ENCODE measurements at regions not wholly inside any gene's neighbourhood (a gene's known extent, or its start where the extent isn't known, plus 50 kb on each side); places are given as distances from the start of the nearest gene placed in this dataset.

GRCh38 chr16:85334718-85335583 lies 222.7 kb upstream of the CIBAR2 start (continued):
- no peak for TF ChIP-seq SNAPC4 (CRISPR knock-in tag; IDR thresholded peaks at IDR 0.05)
- TF ChIP-seq, protein P1, sequence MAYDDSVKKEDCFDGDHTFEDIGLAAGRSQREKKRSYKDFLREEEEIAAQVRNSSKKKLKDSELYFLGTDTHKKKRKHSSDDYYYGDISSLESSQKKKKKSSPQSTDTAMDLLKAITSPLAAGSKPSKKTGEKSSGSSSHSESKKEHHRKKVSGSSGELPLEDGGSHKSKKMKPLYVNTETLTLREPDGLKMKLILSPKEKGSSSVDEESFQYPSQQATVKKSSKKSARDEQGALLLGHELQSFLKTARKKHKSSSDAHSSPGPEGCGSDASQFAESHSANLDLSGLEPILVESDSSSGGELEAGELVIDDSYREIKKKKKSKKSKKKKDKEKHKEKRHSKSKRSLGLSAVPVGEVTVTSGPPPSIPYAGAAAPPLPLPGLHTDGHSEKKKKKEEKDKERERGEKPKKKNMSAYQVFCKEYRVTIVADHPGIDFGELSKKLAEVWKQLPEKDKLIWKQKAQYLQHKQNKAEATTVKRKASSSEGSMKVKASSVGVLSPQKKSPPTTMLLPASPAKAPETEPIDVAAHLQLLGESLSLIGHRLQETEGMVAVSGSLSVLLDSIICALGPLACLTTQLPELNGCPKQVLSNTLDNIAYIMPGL (CRISPR knock-in tag; IDR thresholded peaks at IDR 0.05; ENCODE audit: borderline replicate concordance in 1 of 2, low read depth in 1 of 2): no peak
- TF ChIP-seq ZNF333 (CRISPR knock-in tag; IDR thresholded peaks at IDR 0.05; ENCODE audit: borderline replicate concordance): no peak
- no peak for TF ChIP-seq ZNF615 (CRISPR knock-in tag; IDR thresholded peaks at IDR 0.05; ENCODE audit: borderline replicate concordance)
- TF ChIP-seq, protein P2, sequence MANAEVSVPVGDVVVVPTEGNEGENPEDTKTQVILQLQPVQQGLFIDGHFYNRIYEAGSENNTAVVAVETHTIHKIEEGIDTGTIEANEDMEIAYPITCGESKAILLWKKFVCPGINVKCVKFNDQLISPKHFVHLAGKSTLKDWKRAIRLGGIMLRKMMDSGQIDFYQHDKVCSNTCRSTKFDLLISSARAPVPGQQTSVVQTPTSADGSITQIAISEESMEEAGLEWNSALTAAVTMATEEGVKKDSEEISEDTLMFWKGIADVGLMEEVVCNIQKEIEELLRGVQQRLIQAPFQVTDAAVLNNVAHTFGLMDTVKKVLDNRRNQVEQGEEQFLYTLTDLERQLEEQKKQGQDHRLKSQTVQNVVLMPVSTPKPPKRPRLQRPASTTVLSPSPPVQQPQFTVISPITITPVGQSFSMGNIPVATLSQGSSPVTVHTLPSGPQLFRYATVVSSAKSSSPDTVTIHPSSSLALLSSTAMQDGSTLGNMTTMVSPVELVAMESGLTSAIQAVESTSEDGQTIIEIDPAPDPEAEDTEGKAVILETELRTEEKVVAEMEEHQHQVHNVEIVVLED (CRISPR knock-in tag; IDR thresholded peaks at IDR 0.05; ENCODE audit: borderline replicate concordance): no peak
- TF ChIP-seq ZNF331 (CRISPR knock-in tag; IDR thresholded peaks at IDR 0.05): no peak
- TF ChIP-seq ZNF773 (CRISPR knock-in tag; IDR thresholded peaks at IDR 0.05; ENCODE audit: borderline replicate concordance): no peak
- no peak for TF ChIP-seq DR1 (CRISPR knock-in tag; IDR thresholded peaks at IDR 0.05)
- no peak for TF ChIP-seq ZNF678 (CRISPR knock-in tag; IDR thresholded peaks at IDR 0.05)
- no peak for TF ChIP-seq RFXANK (CRISPR knock-in tag; IDR thresholded peaks at IDR 0.05)
- no peak for TF ChIP-seq ZNF503 (CRISPR knock-in tag; IDR thresholded peaks at IDR 0.05)
- TF ChIP-seq ZNF101 (CRISPR knock-in tag; IDR thresholded peaks at IDR 0.05; ENCODE audit: borderline replicate concordance, low read depth): no peak
- no peak for TF ChIP-seq MED1 (CRISPR knock-in tag; IDR thresholded peaks at IDR 0.05)
- no peak for TF ChIP-seq ZNF33A (CRISPR knock-in tag; IDR thresholded peaks at IDR 0.05; ENCODE audit: borderline replicate concordance)
- TF ChIP-seq PAF1 (CRISPR knock-in tag; IDR thresholded peaks at IDR 0.05): no peak
- TF ChIP-seq ZNF841 (CRISPR knock-in tag; IDR thresholded peaks at IDR 0.05; ENCODE audit: borderline replicate concordance): no peak
- no peak for TF ChIP-seq POLR2A (IDR thresholded peaks at IDR 0.05; ENCODE audit: insufficient read depth in 1 of 2, low read depth in 2 of 2, low read length in 2 of 2)
- TF ChIP-seq NCOA5 (CRISPR knock-in tag; IDR thresholded peaks at IDR 0.05): no peak
- TF ChIP-seq PHF20 (CRISPR knock-in tag; IDR thresholded peaks at IDR 0.05): no peak
- no peak for TF ChIP-seq TCF7L2 (IDR thresholded peaks at IDR 0.05; ENCODE audit: low read depth, low read length)
